HG03045 (cell line): ENCODE measurements at regions not wholly inside any gene's neighbourhood (a gene's known extent, or its start where the extent isn't known, plus 50 kb on each side); places are given as distances from the start of the nearest gene placed in this dataset.

Experiments
- ATAC-seq: cut with Tn5 transposase; IDR thresholded peaks from one replicate; pipeline ENCODE4 v1.9.1; 2021; ENCODE audit warnings: mild to moderate bottlenecking, moderate library complexity; ENCODE audit not compliant: unreplicated experiment

- no peak for ATAC-seq
These were observed 86.4 kb downstream of the ADRB2 start for GRCh38 chr5:148912714-148913398.

- no peak for ATAC-seq
These were observed 87.1 kb downstream of the ADRB2 start for GRCh38 chr5:148913493-148913892.

- ATAC-seq = no peak
These were observed 87.6 kb downstream of the ADRB2 start for GRCh38 chr5:148913985-148914431.

DNA sequence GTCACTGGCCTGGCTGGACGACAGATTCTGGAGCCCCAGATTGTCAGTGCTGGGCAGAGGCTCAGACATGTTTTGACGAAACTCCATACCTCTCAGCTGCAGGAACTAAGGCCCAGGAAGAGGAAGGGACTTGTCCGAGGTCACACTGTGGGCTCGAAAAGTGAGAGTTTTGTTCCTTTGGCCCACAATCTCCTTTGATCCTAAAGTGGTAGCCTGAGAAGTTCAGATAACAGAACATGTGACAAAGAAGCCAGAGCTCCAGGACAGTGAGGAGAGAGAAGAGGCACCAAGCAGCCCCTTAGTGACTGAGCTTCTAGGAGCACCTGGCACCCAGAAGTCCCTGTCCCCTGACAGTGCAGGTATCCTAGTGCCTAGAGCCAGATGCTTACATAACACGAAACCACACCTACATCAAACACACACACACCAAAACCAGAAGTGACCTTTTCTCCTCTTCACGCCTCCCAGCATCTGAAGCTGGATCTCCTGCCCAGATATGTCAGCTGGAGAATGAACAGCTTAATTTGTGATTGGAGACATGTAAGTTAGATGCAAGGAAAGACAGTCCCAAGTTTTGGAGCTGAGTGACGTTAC, 88.9 kb downstream of the ADRB2 start:
- no peak for ATAC-seq

DNA sequence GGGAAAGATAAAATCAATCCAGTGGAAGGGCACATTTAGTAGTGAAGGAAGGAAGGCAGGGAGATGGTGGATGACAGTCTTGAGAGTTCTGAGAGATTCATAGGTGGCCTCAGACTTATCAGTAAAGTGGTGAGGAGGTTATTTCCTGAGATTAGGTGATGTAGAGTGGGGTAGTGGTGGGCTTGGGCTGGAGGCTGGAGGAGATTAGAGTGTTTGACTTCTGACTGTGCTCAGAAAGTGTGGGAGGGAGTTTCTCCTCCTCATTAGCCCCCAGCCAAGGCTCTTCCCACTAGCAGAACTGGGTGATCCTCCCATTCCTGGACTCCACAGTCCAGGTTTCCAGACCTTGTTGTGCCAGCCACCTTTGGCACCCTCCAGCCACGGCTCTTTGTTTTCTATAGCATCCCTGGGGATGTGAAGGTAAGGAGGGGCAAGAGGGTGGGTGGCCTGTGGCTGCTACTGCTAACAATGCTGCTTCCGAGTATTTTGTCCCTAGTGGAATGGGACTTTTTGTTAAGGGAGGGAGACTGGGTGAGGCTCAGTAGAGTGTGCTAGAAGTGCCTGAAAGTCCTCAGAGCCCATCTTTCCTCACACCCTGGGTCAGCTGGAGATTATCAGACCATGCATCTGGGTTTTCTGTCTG, 94.4 kb downstream of the ADRB2 start:
- no peak for ATAC-seq

GRCh38 chr5:148921350-148921749, 94.9 kb downstream of the ADRB2 start:
- no peak for ATAC-seq

DNA sequence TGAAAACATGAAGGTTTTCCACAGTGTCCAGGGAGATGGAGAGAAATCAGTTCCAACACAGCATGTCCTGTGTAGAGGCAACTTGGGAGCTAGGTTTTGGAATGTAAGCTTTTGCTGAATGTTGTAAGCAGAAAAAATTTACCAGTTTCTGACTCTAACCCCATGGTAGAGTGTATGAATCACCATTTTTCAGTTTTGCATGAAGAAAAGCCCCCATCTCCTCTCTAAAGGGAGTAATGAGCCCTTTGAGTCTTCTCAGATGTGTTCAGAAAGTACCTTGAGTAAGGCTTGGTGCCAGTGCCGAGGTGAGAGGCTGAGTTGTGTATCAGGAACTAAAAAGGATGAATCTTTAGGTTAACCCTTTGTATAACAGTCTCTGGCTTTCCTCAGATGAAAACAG, 96.2 kb downstream of the ADRB2 start:
- ATAC-seq = peak; percentile 73

DNA sequence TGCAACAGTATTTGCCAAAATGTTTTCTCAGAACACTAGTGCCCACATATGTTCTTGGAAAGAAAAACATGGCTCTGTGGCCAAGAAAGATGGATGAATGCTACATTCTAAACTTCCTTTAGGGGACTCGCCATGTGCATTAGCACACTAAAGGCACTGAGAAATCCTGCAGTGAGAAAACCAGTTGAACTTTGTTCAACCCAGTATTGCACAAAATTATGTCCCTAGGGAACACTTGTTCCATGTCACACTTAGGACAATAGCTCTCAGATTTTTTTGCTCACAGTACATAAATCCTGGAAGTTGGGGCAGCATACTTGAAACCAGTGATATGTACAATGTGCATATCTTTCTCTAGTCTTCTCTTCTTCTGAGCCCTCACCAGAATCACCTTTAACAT, 96.6 kb downstream of the ADRB2 start:
- ATAC-seq = no peak

GRCh38 chr5:148924817-148925216, 98.4 kb downstream of the ADRB2 start:
- ATAC-seq = no peak

- no peak for ATAC-seq
These were observed 99.8 kb downstream of the ADRB2 start for GRCh38 chr5:148926207-148926606.

DNA sequence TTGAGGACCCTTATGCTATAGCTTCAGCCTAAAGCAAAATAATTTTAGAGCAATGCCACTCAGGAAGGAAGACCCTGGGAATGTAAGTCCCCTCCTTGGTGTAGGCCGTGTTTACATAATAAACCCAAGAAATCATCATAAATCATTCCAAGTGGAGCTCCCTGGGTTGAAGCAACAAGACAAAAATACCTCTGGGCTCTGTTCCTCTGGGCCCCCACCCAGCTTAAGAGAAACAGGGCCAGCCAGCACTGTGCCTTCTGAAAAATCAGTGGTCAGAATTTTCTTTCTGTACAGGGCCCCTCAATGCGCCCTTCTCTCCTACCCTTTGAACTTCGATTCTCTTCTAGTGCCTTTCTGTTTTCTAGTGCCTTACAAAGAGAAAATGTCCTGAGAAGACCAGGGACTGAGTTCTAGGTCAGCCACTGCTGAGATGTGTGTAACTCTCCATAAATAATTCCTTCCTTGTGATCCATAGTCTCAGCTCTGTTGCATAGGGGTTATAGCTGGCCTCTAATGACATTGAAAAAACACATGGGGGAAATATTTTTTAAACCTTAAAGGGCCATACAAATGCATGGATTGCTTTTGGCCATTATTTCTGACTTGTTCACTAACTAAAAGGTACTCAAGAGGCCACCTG, 101.0 kb downstream of the ADRB2 start:
- ATAC-seq = no peak

DNA sequence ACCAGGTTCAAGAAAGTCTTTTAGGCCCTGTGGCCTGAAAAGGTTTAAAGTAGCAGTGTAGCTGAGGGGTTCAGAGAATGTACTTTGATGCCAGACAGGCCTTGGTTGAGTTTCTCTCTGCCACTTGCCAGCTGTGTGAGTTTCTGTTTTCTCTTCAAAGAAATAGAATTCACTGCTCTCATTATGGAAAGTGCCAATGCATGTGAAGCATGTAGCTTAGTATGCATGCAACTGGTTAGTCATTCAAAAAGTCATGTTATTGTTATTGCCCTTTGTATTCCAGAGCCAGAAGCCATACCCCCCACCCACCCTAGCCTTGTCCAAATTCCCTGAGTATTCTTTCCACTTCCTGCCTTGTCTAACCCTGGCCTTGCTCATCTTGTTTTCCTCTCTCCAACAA, 101.7 kb downstream of the ADRB2 start:
- ATAC-seq = no peak

DNA sequence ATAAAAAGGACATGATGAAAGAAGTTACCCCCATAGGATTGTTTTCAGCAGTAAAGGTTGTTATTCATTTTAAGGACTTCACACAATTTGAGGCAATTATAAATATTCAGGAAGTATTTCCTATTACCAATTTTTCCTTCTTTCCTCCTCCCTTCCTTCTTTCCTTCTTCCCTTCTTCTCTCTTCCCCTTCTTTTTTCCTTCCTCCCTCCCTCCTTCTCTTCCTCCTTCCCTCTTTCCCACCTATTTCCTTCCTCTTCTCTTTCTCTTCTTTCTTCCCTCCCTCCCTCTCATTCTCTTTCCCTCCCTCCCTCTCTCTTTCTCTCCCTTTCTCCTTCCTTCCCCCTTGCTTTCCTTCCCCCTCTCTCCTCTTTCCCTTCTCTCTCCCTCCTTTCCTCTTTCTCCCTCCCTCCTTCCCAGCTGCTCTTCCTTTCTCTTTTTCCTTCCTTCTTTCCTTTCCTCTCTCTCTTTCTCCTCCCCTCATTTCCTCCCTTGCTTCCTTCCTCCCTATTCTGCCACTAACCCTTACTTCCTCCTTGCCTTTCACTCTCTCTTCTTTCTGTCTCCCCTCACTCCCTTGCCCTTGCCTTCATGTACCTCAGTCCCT, 105.1 kb downstream of the ADRB2 start:
- ATAC-seq = no peak

DNA sequence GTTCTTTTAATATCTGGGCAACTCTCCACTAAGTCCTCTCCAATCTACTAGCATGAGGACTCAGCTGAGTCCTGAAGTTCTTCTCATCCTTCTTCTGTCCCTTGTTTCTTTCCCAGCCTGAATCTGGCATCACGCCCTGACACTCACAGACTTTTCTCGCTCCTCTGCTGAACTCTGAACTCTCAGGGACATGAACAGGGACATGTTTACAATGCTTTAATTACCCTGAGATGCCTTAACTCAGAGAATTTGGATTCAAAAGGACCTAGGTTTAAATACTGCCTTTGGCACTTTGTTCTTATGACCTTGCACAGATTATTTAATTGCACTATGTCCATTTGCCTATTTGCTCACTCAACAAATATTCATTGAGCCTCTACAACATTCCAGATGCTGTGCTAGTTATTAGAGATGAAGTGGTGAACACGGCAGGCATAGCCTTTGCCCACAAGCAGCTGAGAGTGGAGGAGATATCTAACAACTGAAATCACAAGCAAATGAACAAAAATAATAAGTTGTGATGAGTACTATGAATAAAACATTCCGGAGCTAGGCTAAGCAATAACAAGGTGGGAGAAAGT, 106.0 kb downstream of the ADRB2 start:
- ATAC-seq = no peak

GRCh38 chr5:148933903-148934432, 107.6 kb downstream of the ADRB2 start:
- no peak for ATAC-seq

- no peak for ATAC-seq
These were observed 108.5 kb downstream of the ADRB2 start for GRCh38 chr5:148934895-148935400.

DNA sequence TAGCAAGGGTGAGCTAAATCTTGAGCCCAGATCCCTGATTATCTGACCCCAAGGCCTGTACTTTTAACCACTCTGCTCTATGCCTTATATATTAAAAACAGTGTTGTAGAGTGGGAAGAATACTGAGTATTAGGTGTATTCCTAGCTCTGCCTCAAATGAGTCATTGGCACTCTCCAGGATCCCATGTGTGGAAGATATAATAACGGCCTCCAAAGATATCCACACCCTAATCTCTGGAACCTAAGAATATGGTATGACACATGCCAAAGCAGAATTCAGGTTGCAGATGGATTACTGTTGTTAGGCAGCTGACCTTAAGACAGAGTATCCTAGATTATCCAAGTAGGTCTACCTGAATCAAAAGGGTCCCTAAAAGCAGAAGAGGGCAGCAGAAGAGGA, 110.8 kb downstream of the ADRB2 start:
- ATAC-seq = no peak

- no peak for ATAC-seq
These were observed 111.6 kb downstream of the ADRB2 start for GRCh38 chr5:148937830-148938521.

DNA sequence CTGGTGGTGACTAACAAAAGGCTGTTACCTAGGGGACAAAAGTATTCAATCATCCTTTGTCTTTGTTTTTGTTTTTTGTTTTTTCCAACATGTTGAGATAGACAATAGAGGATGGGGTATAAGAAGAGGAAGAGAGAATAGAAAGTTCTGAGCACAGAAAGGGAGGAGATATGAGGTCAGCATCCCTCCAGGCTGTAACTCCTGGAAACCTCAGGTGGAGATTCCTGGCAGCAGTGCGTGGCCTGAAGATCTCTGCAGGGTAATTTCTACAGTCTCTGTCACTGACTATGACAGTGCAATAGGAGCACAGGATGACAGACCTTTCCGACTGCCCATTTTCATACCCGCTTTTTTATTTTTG, 112.1 kb downstream of the ADRB2 start:
- no peak for ATAC-seq

- no peak for ATAC-seq
These were observed 113.3 kb downstream of the ADRB2 start for GRCh38 chr5:148939676-148940075.
